ES-I3 (cell line): ENCODE measurements at regions not wholly inside any gene's neighbourhood (a gene's known extent, or its start where the extent isn't known, plus 50 kb on each side); places are given as distances from the start of the nearest gene placed in this dataset.

Experiments
- H3K36me3 ChIP-seq: 2 replicates; pipeline ENCODE4 v1.6.1; 2013; ENCODE audit warnings: mild to moderate bottlenecking, low read length, control low read depth, moderate library complexity; ENCODE audit not compliant: insufficient read depth
- H3K4me1 ChIP-seq: 2 replicates; pipeline ENCODE4 v1.6.1; 2013; ENCODE audit warnings: mild to moderate bottlenecking, control low read depth, low read length; ENCODE audit not compliant: insufficient read depth
- H3K9ac ChIP-seq: 2 replicates; pipeline ENCODE4 v1.6.1; 2013; ENCODE audit warnings: low read depth, mild to moderate bottlenecking, low read length, moderate library complexity
- H3K9me3 ChIP-seq: 2 replicates; pipeline ENCODE4 v1.6.1; 2013; ENCODE audit warnings: mild to moderate bottlenecking, low read length, moderate library complexity; ENCODE audit not compliant: control insufficient read depth, insufficient read depth

DNA sequence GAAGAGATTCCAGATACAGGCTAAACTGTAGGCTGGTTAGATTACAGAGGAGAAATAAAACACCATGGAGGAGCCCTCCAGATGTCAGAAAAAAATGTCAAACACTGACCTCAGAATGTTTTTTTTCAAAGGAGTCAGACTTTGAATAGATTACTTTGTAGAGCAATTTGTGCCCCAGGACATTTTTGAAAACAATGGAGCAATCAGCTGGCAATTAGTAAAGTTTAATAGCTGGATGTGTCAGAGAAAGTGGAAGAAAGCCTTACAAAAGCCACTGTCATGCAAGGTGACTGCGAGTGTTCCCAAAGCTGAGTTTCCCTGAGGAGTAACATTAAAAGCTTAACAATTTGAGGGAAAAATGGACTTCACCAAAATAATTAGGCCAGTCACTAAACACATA is 417.8 kb upstream of the CTNND2 start:
- Histone ChIP-seq H3K4me1 (peaks cover 27% of the 10 kb centered on the region), H3K9me3 (no peaks in the 10 kb centered on the region), H3K9ac (0 out of 2 replicates have a peak overlapping the region, but pooled peaks have one; percentile 9), H3K36me3 (no peaks in the 10 kb centered on the region)

GRCh38 chr5:12320331-12320730 is 416.1 kb upstream of the CTNND2 start:
- Histone ChIP-seq H3K36me3 (no peaks in the 10 kb centered on the region), H3K9me3 (no peaks in the 10 kb centered on the region), H3K4me1 (peaks cover 33% of the 10 kb centered on the region), H3K9ac (no peak overlapping the region)

- H3K36me3 ChIP-seq: no peaks in the 10 kb centered on the region
- H3K9ac ChIP-seq: no peak overlapping the region
- H3K4me1 ChIP-seq: peaks cover 13% of the 10 kb centered on the region
- H3K9me3 ChIP-seq: no peaks in the 10 kb centered on the region
Observed at GRCh38 chr5:12316812-12317211, 412.6 kb upstream of the CTNND2 start.

DNA sequence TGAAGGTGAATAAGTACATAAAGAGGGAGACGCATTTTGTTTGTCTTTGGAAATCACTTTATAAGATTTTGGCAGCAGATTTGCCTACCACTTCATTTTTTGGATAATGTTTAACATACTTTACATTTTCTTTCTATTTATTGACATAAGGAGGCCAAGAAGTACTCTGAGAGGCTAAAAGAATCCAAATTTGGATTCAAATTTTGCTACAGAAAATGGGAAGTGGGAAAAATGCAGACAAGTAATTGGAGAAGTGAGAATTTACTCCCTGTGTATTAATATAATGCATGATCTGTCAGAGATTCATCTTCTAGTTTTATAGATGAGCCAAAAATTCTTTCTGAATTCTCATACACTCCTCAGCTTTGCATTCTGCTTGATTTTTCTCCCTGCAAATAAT is 411.2 kb upstream of the CTNND2 start:
- Histone ChIP-seq H3K4me1 (peaks cover 8% of the 10 kb centered on the region; the same call in 1 of the 2 replicates), H3K9ac (no peak overlapping the region), H3K36me3 (no peaks in the 10 kb centered on the region), H3K9me3 (no peaks in the 10 kb centered on the region)

GRCh38 chr5:12313602-12314001 is 409.4 kb upstream of the CTNND2 start:
- Histone ChIP-seq H3K36me3 (no peaks in the 10 kb centered on the region), H3K9ac (no peak overlapping the region), H3K9me3 (no peaks in the 10 kb centered on the region), H3K4me1 (peaks cover 8% of the 10 kb centered on the region; the same call in 1 of the 2 replicates)

GRCh38 chr5:12312343-12312742 is 408.1 kb upstream of the CTNND2 start:
- no peak overlapping the region for H3K9ac ChIP-seq
- H3K4me1 ChIP-seq: peaks cover 8% of the 10 kb centered on the region; the same call in 1 of the 2 replicates
- H3K36me3 ChIP-seq: no peaks in the 10 kb centered on the region
- H3K9me3 ChIP-seq: no peaks in the 10 kb centered on the region

GRCh38 chr5:12294151-12294550 is 389.9 kb upstream of the CTNND2 start:
- H3K4me1 ChIP-seq: no peaks in the 10 kb centered on the region
- H3K9me3 ChIP-seq: peaks cover 11% of the 10 kb centered on the region; the same call in 1 of the 2 replicates
- no peak overlapping the region for H3K9ac ChIP-seq
- H3K36me3 ChIP-seq: no peaks in the 10 kb centered on the region

DNA sequence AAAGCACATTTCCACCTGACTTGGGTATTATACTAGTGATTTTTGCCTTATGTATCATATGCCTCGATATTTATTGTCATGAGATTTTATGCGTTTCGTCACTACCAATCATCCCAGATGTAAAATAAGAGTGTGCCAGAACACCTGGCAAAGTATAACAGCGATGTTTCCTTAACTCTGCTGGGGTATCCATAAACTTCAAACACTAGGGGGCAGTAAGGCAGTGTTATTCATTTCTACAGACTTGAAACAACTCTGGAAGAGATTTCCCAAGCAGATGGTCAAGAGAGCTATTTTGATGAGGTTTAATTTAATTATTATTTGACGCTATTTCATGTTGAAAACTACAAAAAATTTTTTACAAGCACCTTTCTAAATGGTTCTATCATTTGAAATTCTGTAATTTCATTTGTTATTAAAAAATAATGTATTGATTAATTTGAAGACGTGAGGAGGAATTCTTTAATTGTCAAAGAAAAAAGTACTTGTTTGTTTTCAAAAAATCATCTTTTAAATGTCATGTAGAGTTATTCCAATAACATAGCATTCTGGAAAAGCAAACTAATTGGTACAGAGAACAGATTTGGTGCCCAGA is 388.5 kb upstream of the CTNND2 start:
- H3K9ac ChIP-seq: no peak overlapping the region
- no peaks in the 10 kb centered on the region for H3K4me1 ChIP-seq
- H3K36me3 ChIP-seq: no peaks in the 10 kb centered on the region
- peaks cover 11% of the 10 kb centered on the region; the same call in 1 of the 2 replicates for H3K9me3 ChIP-seq

DNA sequence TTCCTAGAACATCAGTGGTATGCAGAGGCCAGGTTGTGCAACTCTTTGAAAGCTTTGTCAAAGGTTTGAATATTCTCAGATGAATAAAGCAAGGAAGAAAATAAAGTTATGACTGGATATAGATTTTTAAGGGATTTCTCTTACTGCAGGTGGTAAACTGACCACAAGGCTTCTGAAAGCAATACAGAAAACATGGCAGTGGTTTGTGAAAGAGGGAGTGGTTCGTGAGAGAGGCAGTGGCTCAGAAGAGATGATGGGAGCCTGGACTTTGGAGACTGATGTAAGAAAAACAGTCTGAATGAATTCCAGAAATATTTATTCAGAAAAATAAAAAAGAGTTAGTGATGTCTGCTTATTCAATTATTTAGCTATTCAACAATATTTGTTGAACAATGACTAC is 380.4 kb upstream of the CTNND2 start:
- Histone ChIP-seq H3K4me1 (no peaks in the 10 kb centered on the region), H3K36me3 (no peaks in the 10 kb centered on the region), H3K9me3 (no peaks in the 10 kb centered on the region), H3K9ac (no peak overlapping the region)

DNA sequence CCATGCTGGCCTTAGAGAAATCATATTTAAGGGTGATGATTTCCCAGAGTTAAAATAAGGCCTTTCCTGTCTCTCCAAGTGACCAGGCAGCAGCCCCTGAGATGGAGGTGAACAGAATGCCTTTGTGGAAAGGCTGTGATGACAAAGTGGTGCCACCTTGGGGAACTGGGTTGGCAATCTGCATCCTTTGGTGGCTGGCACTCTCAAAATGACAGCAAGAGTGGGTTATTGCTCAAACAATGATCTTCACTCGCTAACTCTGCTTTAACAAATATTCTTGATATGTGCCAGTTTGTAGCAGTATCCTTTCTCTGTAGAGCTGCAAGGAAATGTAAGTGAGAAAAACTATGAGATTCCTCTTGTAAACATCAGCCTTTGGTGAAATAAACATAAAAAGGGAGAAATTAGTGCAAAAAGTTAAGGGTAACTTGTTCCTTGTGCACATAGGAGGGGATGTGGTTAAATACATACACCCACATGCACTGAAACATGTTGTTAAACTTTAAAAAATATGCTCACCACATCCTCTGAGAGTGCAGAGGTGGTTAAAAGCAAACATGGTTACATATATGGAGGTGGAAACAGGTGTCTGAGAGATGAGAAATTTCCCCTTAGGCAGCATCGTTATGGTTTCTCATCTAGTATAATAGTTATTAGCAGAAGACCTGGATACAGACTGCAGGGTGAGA is 373.4 kb upstream of the CTNND2 start:
- Histone ChIP-seq H3K36me3 (no peaks in the 10 kb centered on the region), H3K4me1 (no peaks in the 10 kb centered on the region)

GRCh38 chr5:12274236-12274635 is 370.0 kb upstream of the CTNND2 start:
- Histone ChIP-seq H3K9ac (no peak overlapping the region), H3K9me3 (no peaks in the 10 kb centered on the region), H3K4me1 (no peaks in the 10 kb centered on the region), H3K36me3 (no peaks in the 10 kb centered on the region)

More for the DNA sequence above, 373.4 kb upstream of the CTNND2 start:
- no peaks in the 10 kb centered on the region for H3K9me3 ChIP-seq
- no peak overlapping the region for H3K9ac ChIP-seq

GRCh38 chr5:12272389-12272788 is 368.1 kb upstream of the CTNND2 start:
- no peaks in the 10 kb centered on the region for H3K9me3 ChIP-seq
- no peak overlapping the region for H3K9ac ChIP-seq
- H3K4me1 ChIP-seq: no peaks in the 10 kb centered on the region
- no peaks in the 10 kb centered on the region for H3K36me3 ChIP-seq

- no peaks in the 10 kb centered on the region for H3K36me3 ChIP-seq
- no peaks in the 10 kb centered on the region for H3K9me3 ChIP-seq
- H3K4me1 ChIP-seq: no peaks in the 10 kb centered on the region
- H3K9ac ChIP-seq: no peak overlapping the region
Observed at GRCh38 chr5:12270914-12271313, 366.7 kb upstream of the CTNND2 start.

GRCh38 chr5:12269164-12269563 is 364.9 kb upstream of the CTNND2 start:
- no peaks in the 10 kb centered on the region for H3K36me3 ChIP-seq
- H3K9ac ChIP-seq: no peak overlapping the region
- H3K9me3 ChIP-seq: no peaks in the 10 kb centered on the region
- no peaks in the 10 kb centered on the region for H3K4me1 ChIP-seq

- H3K4me1 ChIP-seq: no peaks in the 10 kb centered on the region
- H3K9me3 ChIP-seq: no peaks in the 10 kb centered on the region
- H3K9ac ChIP-seq: no peak overlapping the region
- H3K36me3 ChIP-seq: no peaks in the 10 kb centered on the region
Observed at GRCh38 chr5:12258549-12258948, 354.3 kb upstream of the CTNND2 start.
